ENCODE measurements at regions not wholly inside any gene's neighbourhood (a gene's known extent, or its start where the extent isn't known, plus 50 kb on each side); places are given as distances from the start of the nearest gene placed in this dataset.
"Not testable (repeated sequence)": the region's sequence is repeated elsewhere in the genome, so short reads cannot be mapped to it uniquely, and the experiment has no call there.

GRCh38 chr14:86936556-86936955, 1056.4 kb downstream of the GALC start:
- no peaks in the 10 kb centered on the region for H3K27me3 ChIP-seq (ENCODE audit: control insufficient read depth in 2 of 2, insufficient read depth in 2 of 2, low read length in 2 of 2)
- H3K27ac ChIP-seq (ENCODE audit: low read depth in 2 of 2, low read length in 2 of 2) = no peak overlapping the region
- H3K9ac ChIP-seq (ENCODE audit: low read depth in 1 of 2, low read length in 2 of 2) = no peak overlapping the region
- H3K4me3 ChIP-seq (ENCODE audit: low read length in 2 of 2) = no peak overlapping the region
- H3K4me1 ChIP-seq (ENCODE audit: control insufficient read depth in 2 of 2, insufficient read depth in 2 of 2, low read length in 2 of 2) = no peaks in the 10 kb centered on the region
- peaks cover 0 to 2% of the 10 kb centered on the region in 2 donors for H3K9me3 ChIP-seq (ENCODE audit: control insufficient read depth in 2 of 2, low read length in 2 of 2)
- no peaks in the 10 kb centered on the region for H3K36me3 ChIP-seq (ENCODE audit: control insufficient read depth in 2 of 2, insufficient read depth in 2 of 2, low read length in 2 of 2)

DNA sequence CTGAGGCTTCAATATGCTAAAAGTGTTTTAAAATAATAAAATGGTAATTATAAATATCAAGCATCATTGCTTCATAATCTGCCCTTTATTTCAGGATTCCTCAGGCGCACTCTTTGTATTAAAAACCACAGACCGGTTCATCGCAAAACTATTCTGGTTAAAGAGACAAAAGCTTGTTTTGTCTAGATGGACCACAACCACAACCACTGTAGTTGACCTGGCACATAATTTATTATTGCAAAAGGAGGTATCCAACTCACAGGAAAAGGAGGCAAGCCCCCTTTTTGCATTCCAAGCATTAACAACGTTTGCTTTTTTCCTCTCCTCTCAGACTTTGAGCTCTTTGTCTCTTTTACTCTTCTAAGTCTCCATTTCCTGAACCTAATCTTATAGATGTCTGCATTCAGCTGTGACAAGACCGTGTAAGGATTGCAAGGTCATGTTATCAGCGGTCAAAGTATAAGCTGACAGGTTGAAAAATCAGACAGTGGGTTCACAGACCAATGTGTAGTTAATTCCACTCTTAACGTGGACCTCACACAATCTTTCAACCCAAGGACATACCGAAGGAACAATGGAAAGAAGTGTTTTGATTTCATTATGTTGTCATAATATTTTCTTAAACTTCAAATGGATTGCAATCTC, 1057.6 kb downstream of the GALC start:
- Histone ChIP-seq H3K4me1 (ENCODE audit: control insufficient read depth in 2 of 2, insufficient read depth in 2 of 2, low read length in 2 of 2) (no peaks in the 10 kb centered on the region), H3K9ac (ENCODE audit: low read depth in 1 of 2, low read length in 2 of 2) (no peak overlapping the region), H3K36me3 (ENCODE audit: control insufficient read depth in 2 of 2, insufficient read depth in 2 of 2, low read length in 2 of 2) (no peaks in the 10 kb centered on the region), H3K27me3 (ENCODE audit: control insufficient read depth in 2 of 2, insufficient read depth in 2 of 2, low read length in 2 of 2) (no peaks in the 10 kb centered on the region), H3K9me3 (ENCODE audit: control insufficient read depth in 2 of 2, low read length in 2 of 2) (peaks cover 0 to 2% of the 10 kb centered on the region in 2 donors), H3K4me3 (ENCODE audit: low read length in 2 of 2) (no peak overlapping the region), H3K27ac (ENCODE audit: low read depth in 2 of 2, low read length in 2 of 2) (no peak overlapping the region)

GRCh38 chr14:86933958-86934595, 1058.9 kb downstream of the GALC start:
- no peaks in the 10 kb centered on the region for H3K27me3 ChIP-seq (ENCODE audit: control insufficient read depth in 2 of 2, insufficient read depth in 2 of 2, low read length in 2 of 2)
- H3K27ac ChIP-seq (ENCODE audit: low read depth in 2 of 2, low read length in 2 of 2) = no peak overlapping the region
- no peaks in the 10 kb centered on the region for H3K36me3 ChIP-seq (ENCODE audit: control insufficient read depth in 2 of 2, insufficient read depth in 2 of 2, low read length in 2 of 2)
- H3K4me1 ChIP-seq (ENCODE audit: control insufficient read depth in 2 of 2, insufficient read depth in 2 of 2, low read length in 2 of 2) = no peaks in the 10 kb centered on the region
- H3K4me3 ChIP-seq (ENCODE audit: low read length in 2 of 2) = no peak overlapping the region
- H3K9me3 ChIP-seq (ENCODE audit: control insufficient read depth in 2 of 2, low read length in 2 of 2) = peaks cover 0 to 2% of the 10 kb centered on the region in 2 donors
- H3K9ac ChIP-seq (ENCODE audit: low read depth in 1 of 2, low read length in 2 of 2) = no peak overlapping the region

- H3K4me1 ChIP-seq (ENCODE audit: control insufficient read depth in 2 of 2, insufficient read depth in 2 of 2, low read length in 2 of 2) = no peaks in the 10 kb centered on the region
- no peak overlapping the region for H3K27ac ChIP-seq (ENCODE audit: low read depth in 2 of 2, low read length in 2 of 2)
- H3K36me3 ChIP-seq (ENCODE audit: control insufficient read depth in 2 of 2, insufficient read depth in 2 of 2, low read length in 2 of 2) = no peaks in the 10 kb centered on the region
- no peak overlapping the region for H3K9ac ChIP-seq (ENCODE audit: low read depth in 1 of 2, low read length in 2 of 2)
- H3K4me3 ChIP-seq (ENCODE audit: low read length in 2 of 2) = no peak overlapping the region
- H3K9me3 ChIP-seq (ENCODE audit: control insufficient read depth in 2 of 2, low read length in 2 of 2) = peaks cover 0 to 2% of the 10 kb centered on the region in 2 donors
- no peaks in the 10 kb centered on the region for H3K27me3 ChIP-seq (ENCODE audit: control insufficient read depth in 2 of 2, insufficient read depth in 2 of 2, low read length in 2 of 2)
Observed at GRCh38 chr14:86933460-86933859, 1059.5 kb downstream of the GALC start.

GRCh38 chr14:86915406-86915805, 1077.6 kb downstream of the GALC start:
- Histone ChIP-seq H3K4me3 (ENCODE audit: low read length in 2 of 2) (no peak overlapping the region), H3K27me3 (ENCODE audit: control insufficient read depth in 2 of 2, insufficient read depth in 2 of 2, low read length in 2 of 2) (no peaks in the 10 kb centered on the region), H3K9me3 (ENCODE audit: control insufficient read depth in 2 of 2, low read length in 2 of 2) (no peaks in the 10 kb centered on the region), H3K27ac (ENCODE audit: low read depth in 2 of 2, low read length in 2 of 2) (no peak overlapping the region), H3K4me1 (ENCODE audit: control insufficient read depth in 2 of 2, insufficient read depth in 2 of 2, low read length in 2 of 2) (no peaks in the 10 kb centered on the region), H3K36me3 (ENCODE audit: control insufficient read depth in 2 of 2, insufficient read depth in 2 of 2, low read length in 2 of 2) (no peaks in the 10 kb centered on the region), H3K9ac (ENCODE audit: low read depth in 1 of 2, low read length in 2 of 2) (no peak overlapping the region)

DNA sequence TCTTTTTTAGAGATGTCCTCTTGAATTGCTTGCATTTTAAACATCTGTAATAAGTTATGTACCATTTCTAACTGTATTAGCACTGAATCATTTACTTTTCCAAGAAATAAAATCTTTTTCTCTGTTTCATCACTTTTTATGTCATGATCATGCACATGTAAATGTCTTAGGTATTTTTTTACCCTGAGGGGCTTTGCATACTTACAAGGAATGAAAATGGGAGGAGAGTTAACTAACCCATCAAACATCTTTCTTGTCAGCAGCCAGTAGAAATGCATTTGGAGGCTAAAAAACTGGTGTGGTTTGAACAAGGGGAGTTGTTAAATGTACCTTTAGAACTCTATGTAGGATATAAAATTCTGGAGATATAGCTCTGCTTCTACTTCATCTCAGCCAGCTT, 1080.3 kb downstream of the GALC start:
- H3K4me3 ChIP-seq (ENCODE audit: low read length in 2 of 2) = no peak overlapping the region
- no peaks in the 10 kb centered on the region for H3K36me3 ChIP-seq (ENCODE audit: control insufficient read depth in 2 of 2, insufficient read depth in 2 of 2, low read length in 2 of 2)
- H3K27me3 ChIP-seq (ENCODE audit: control insufficient read depth in 2 of 2, insufficient read depth in 2 of 2, low read length in 2 of 2) = no peaks in the 10 kb centered on the region
- no peak overlapping the region for H3K9ac ChIP-seq (ENCODE audit: low read depth in 1 of 2, low read length in 2 of 2)
- H3K4me1 ChIP-seq (ENCODE audit: control insufficient read depth in 2 of 2, insufficient read depth in 2 of 2, low read length in 2 of 2) = no peaks in the 10 kb centered on the region
- H3K27ac ChIP-seq (ENCODE audit: low read depth in 2 of 2, low read length in 2 of 2) = no peak overlapping the region
- no peaks in the 10 kb centered on the region for H3K9me3 ChIP-seq (ENCODE audit: control insufficient read depth in 2 of 2, low read length in 2 of 2)

DNA sequence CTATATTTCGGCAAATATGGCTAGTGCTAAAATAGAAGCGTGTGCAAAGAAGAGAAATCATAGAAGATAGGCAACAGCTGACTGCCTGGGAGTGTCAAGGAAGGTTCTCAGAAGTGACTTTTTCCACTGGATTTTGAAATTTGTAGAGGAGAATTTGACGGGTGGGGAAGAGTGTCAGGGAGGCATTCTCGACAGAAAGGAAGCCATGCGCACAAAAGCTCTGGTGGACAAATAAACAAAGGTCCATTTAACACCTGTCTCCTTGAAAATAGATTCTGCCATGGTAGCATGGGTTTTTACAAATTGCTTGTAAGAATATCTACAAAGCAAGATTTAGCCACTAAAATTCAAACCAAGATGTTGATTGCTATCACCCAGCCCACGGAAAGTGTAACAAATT, 1081.5 kb downstream of the GALC start:
- Histone ChIP-seq H3K9me3 (ENCODE audit: control insufficient read depth in 2 of 2, low read length in 2 of 2) (no peaks in the 10 kb centered on the region), H3K36me3 (ENCODE audit: control insufficient read depth in 2 of 2, insufficient read depth in 2 of 2, low read length in 2 of 2) (no peaks in the 10 kb centered on the region), H3K27ac (ENCODE audit: low read depth in 2 of 2, low read length in 2 of 2) (no peak overlapping the region), H3K4me1 (ENCODE audit: control insufficient read depth in 2 of 2, insufficient read depth in 2 of 2, low read length in 2 of 2) (no peaks in the 10 kb centered on the region), H3K4me3 (ENCODE audit: low read length in 2 of 2) (no peak overlapping the region), H3K27me3 (ENCODE audit: control insufficient read depth in 2 of 2, insufficient read depth in 2 of 2, low read length in 2 of 2) (no peaks in the 10 kb centered on the region), H3K9ac (ENCODE audit: low read depth in 1 of 2, low read length in 2 of 2) (no peak overlapping the region)

- H3K36me3 ChIP-seq (ENCODE audit: control insufficient read depth in 2 of 2, insufficient read depth in 2 of 2, low read length in 2 of 2); H3K9me3 ChIP-seq (ENCODE audit: control insufficient read depth in 2 of 2, low read length in 2 of 2); H3K4me1 ChIP-seq (ENCODE audit: control insufficient read depth in 2 of 2, insufficient read depth in 2 of 2, low read length in 2 of 2); H3K27ac ChIP-seq (ENCODE audit: low read depth in 2 of 2, low read length in 2 of 2); H3K9ac ChIP-seq (ENCODE audit: low read depth in 1 of 2, low read length in 2 of 2); H3K4me3 ChIP-seq (ENCODE audit: low read length in 2 of 2); H3K27me3 ChIP-seq (ENCODE audit: control insufficient read depth in 2 of 2, insufficient read depth in 2 of 2, low read length in 2 of 2): not testable (repeated sequence)
Observed at GRCh38 chr14:86905386-86905926, 1087.5 kb downstream of the GALC start.

- Histone ChIP-seq H3K27me3 (ENCODE audit: control insufficient read depth in 2 of 2, insufficient read depth in 2 of 2, low read length in 2 of 2) (no peaks in the 10 kb centered on the region), H3K9ac (ENCODE audit: low read depth in 1 of 2, low read length in 2 of 2) (no peak overlapping the region), H3K4me3 (ENCODE audit: low read length in 2 of 2) (no peak overlapping the region), H3K9me3 (ENCODE audit: control insufficient read depth in 2 of 2, low read length in 2 of 2) (no peaks in the 10 kb centered on the region), H3K27ac (ENCODE audit: low read depth in 2 of 2, low read length in 2 of 2) (no peak overlapping the region), H3K36me3 (ENCODE audit: control insufficient read depth in 2 of 2, insufficient read depth in 2 of 2, low read length in 2 of 2) (no peaks in the 10 kb centered on the region), H3K4me1 (ENCODE audit: control insufficient read depth in 2 of 2, insufficient read depth in 2 of 2, low read length in 2 of 2) (no peaks in the 10 kb centered on the region)
Observed at GRCh38 chr14:86902176-86902950, 1090.6 kb downstream of the GALC start.
